GM12878 (cell line): ENCODE measurements at regions not wholly inside any gene's neighbourhood (a gene's known extent, or its start where the extent isn't known, plus 50 kb on each side); places are given as distances from the start of the nearest gene placed in this dataset.

Source experiments
- CBX5 ChIP-seq: sonication (generic); IDR thresholded peaks from 2 replicates; pipeline ENCODE4 v1.6.1; 2016; ENCODE audit warnings: low read depth, moderate library complexity, mild to moderate bottlenecking, inconsistent platforms
- CHD1 ChIP-seq: IDR thresholded peaks from 2 replicates; pipeline ENCODE4 v1.6.1; 2012; ENCODE audit warnings: low read depth, low read length, improper control_type of control experiment
- EP300 ChIP-seq, 2 experiments: fragments of 150-350 bp in 1 of 2; IDR thresholded peaks; 2 replicates each; pipeline ENCODE4 v1.6.1; 2011 to 2012; ENCODE audit warnings: low read depth in 2 of 2, low read length in 2 of 2, borderline replicate concordance in 1 of 2, improper control_type of control experiment in 1 of 2, inconsistent platforms in 1 of 2; ENCODE audit not compliant: control insufficient read depth in 1 of 2
- ESRRA ChIP-seq: IDR thresholded peaks from 2 replicates; pipeline ENCODE4 v1.6.1; 2012; ENCODE audit warnings: mild to moderate bottlenecking, low read length, improper control_type of control experiment
- NFIC ChIP-seq: IDR thresholded peaks from 2 replicates; pipeline ENCODE4 v1.6.1; 2012; ENCODE audit warnings: low read depth, mild to moderate bottlenecking, inconsistent platforms, low read length, moderate library complexity
- POLR2A ChIP-seq: IDR thresholded peaks from 2 replicates; pipeline ENCODE4 v1.6.1; 2011; ENCODE audit warnings: low read depth, mild to moderate bottlenecking, low read length
- TF ChIP-seq, protein P1 (sequence below): fragments of 450-650 bp; IDR thresholded peaks from 2 replicates; pipeline ENCODE4 v1.6.1; 2017; ENCODE audit warnings: borderline replicate concordance
- TF ChIP-seq, protein P2 (sequence below), 3 experiments: IDR thresholded peaks in 2 of 3; conservative IDR thresholded peaks in 1 of 3; 2 replicates each; pipeline ENCODE4 v1.5.1; 2011; ENCODE audit warnings: low read depth in 3 of 3, low read length in 3 of 3, mild to moderate bottlenecking in 3 of 3, control low read depth in 2 of 3, moderate library complexity in 2 of 3, inconsistent platforms in 1 of 3, mixed read lengths in 1 of 3; ENCODE audit not compliant: control insufficient read depth in 2 of 3, insufficient read depth in 1 of 3; ENCODE audit errors: extremely low read depth in 1 of 3

DNA sequence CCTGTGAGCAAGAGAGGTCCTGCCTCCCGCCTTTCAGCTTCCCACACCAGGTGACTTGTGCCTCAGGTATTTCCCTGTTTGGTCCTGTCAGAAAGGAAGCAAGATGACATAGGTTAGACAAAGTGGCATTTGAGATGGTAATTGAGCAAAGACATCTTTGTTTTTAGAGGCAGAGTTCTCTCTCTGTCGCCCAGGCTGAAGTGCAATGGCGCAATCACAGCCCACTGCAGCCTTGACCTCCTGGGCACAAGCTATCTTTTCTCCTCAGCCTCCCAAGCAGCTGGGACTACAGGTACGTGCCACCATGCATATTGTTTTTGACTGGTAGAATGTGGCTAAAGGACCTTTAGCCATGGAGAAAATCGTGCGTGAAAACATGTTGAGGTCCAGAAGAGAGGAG lies 339.1 kb downstream of the FGF9 start:
- TF ChIP-seq CHD1 (no peak), CBX5 (no peak), POLR2A (no peak), EP300 (IDR thresholded peaks at IDR 0.05; ENCODE audit: borderline replicate concordance in 1 of 2, control insufficient read depth in 1 of 2, low read depth in 2 of 2, low read length in 2 of 2) (no peak), NFIC (no peak), ESRRA (no peak)
- TF ChIP-seq, protein P1, sequence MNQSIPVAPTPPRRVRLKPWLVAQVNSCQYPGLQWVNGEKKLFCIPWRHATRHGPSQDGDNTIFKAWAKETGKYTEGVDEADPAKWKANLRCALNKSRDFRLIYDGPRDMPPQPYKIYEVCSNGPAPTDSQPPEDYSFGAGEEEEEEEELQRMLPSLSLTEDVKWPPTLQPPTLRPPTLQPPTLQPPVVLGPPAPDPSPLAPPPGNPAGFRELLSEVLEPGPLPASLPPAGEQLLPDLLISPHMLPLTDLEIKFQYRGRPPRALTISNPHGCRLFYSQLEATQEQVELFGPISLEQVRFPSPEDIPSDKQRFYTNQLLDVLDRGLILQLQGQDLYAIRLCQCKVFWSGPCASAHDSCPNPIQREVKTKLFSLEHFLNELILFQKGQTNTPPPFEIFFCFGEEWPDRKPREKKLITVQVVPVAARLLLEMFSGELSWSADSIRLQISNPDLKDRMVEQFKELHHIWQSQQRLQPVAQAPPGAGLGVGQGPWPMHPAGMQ = no peak
- TF ChIP-seq, protein P2, sequence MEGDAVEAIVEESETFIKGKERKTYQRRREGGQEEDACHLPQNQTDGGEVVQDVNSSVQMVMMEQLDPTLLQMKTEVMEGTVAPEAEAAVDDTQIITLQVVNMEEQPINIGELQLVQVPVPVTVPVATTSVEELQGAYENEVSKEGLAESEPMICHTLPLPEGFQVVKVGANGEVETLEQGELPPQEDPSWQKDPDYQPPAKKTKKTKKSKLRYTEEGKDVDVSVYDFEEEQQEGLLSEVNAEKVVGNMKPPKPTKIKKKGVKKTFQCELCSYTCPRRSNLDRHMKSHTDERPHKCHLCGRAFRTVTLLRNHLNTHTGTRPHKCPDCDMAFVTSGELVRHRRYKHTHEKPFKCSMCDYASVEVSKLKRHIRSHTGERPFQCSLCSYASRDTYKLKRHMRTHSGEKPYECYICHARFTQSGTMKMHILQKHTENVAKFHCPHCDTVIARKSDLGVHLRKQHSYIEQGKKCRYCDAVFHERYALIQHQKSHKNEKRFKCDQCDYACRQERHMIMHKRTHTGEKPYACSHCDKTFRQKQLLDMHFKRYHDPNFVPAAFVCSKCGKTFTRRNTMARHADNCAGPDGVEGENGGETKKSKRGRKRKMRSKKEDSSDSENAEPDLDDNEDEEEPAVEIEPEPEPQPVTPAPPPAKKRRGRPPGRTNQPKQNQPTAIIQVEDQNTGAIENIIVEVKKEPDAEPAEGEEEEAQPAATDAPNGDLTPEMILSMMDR (IDR thresholded peaks at IDR 0.05 in 2 of 3, conservative IDR thresholded peaks at IDR 0.05 in 1 of 3; ENCODE audit: control insufficient read depth in 2 of 3, extremely low read depth in 1 of 3, insufficient read depth in 1 of 3, low read depth in 3 of 3, low read length in 3 of 3) = no peak
